H1 (cell line): ENCODE measurements at regions not wholly inside any gene's neighbourhood (a gene's known extent, or its start where the extent isn't known, plus 50 kb on each side); places are given as distances from the start of the nearest gene placed in this dataset.

Experiments used
- ASH2L ChIP-seq: fragments of 200-600, 300-600 bp; sonication (generic); IDR thresholded peaks from one replicate; pipeline ENCODE4 v1.7.1; 2017; ENCODE audit warnings: low read length
- CBX8 ChIP-seq: fragments of 300-800, 300-1000 bp; sonication (generic); IDR thresholded peaks from 2 replicates; pipeline ENCODE4 v1.7.1; 2016; ENCODE audit warnings: low read depth, low read length, borderline replicate concordance
- CTBP2 ChIP-seq: IDR thresholded peaks from 2 replicates; pipeline ENCODE4 v1.7.0; 2011; ENCODE audit warnings: borderline replicate concordance, mild to moderate bottlenecking, moderate library complexity, mixed read lengths, low read length; ENCODE audit not compliant: insufficient read depth, insufficient read length
- CTCF ChIP-seq, 3 experiments: IDR thresholded peaks; 1 replicate in 2 of 3; 2 replicates in 1 of 3; pipeline versions ENCODE4 v1.5.1 to v1.6.1; 2011; ENCODE audit warnings: low read length in 3 of 3, mild to moderate bottlenecking in 3 of 3, inconsistent platforms in 2 of 3, low read depth in 1 of 3, moderate library complexity in 1 of 3; ENCODE audit not compliant: insufficient read depth in 1 of 3; ENCODE audit errors: control extremely low read depth in 1 of 3
- JUND ChIP-seq: IDR thresholded peaks from 2 replicates; pipeline ENCODE4 v1.6.1; 2011; ENCODE audit warnings: mild to moderate bottlenecking, improper control_type of control experiment, low read length
- ZNF274 ChIP-seq: IDR thresholded peaks from 2 replicates; pipeline ENCODE4 v1.7.0; 2012; ENCODE audit warnings: low read length, borderline replicate concordance; ENCODE audit errors: extremely low read depth

GRCh38 chr1:216983823-216984222, 260.6 kb upstream of the ESRRG start (continued):
- TF ChIP-seq CTCF (IDR thresholded peaks at IDR 0.05; ENCODE audit: control extremely low read depth in 1 of 3, insufficient read depth in 1 of 3, low read depth in 1 of 3, low read length in 3 of 3) (no peak), CTBP2 (no peak), JUND (no peak), ZNF274 (no peak), CBX8 (no peak), ASH2L (no peak)
